ENCODE measurements at regions not wholly inside any gene's neighbourhood (a gene's known extent, or its start where the extent isn't known, plus 50 kb on each side); places are given as distances from the start of the nearest gene placed in this dataset.

- Histone ChIP-seq H3F3A (ENCODE audit: control insufficient read depth, insufficient read depth) (no peaks in the 10 kb centered on the region), H3K9me3 (ENCODE audit: control insufficient read depth, insufficient read depth, low read length) (no peaks in the 10 kb centered on the region), H3K27ac (ENCODE audit: low read depth, low read length) (no peak overlapping the region), H4K20me1 (ENCODE audit: control insufficient read depth, insufficient read depth, low read depth, low read length) (no peaks in the 10 kb centered on the region), H3K9me2 (replicated peaks; ENCODE audit: control insufficient read depth, low read length) (no peaks in the 10 kb centered on the region), H3K4me2 (ENCODE audit: low read length) (no peak overlapping the region), H3K4me3 (ENCODE audit: low read length) (no peak overlapping the region), H3K27me3 (ENCODE audit: control insufficient read depth, low read length) (no peaks in the 10 kb centered on the region), H3K4me1 (ENCODE audit: control insufficient read depth, low read length) (no peaks in the 10 kb centered on the region), H3K36me3 (ENCODE audit: control insufficient read depth, low read length) (no peaks in the 10 kb centered on the region), H3K79me2 (ENCODE audit: control insufficient read depth, low read length) (no peaks in the 10 kb centered on the region)
- TF ChIP-seq, protein P1, sequence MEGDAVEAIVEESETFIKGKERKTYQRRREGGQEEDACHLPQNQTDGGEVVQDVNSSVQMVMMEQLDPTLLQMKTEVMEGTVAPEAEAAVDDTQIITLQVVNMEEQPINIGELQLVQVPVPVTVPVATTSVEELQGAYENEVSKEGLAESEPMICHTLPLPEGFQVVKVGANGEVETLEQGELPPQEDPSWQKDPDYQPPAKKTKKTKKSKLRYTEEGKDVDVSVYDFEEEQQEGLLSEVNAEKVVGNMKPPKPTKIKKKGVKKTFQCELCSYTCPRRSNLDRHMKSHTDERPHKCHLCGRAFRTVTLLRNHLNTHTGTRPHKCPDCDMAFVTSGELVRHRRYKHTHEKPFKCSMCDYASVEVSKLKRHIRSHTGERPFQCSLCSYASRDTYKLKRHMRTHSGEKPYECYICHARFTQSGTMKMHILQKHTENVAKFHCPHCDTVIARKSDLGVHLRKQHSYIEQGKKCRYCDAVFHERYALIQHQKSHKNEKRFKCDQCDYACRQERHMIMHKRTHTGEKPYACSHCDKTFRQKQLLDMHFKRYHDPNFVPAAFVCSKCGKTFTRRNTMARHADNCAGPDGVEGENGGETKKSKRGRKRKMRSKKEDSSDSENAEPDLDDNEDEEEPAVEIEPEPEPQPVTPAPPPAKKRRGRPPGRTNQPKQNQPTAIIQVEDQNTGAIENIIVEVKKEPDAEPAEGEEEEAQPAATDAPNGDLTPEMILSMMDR (IDR thresholded peaks at IDR 0.05; ENCODE audit: low read depth, low read length, poor library complexity, severe bottlenecking): no peak
- no peak for TF ChIP-seq EZH2phosphoT487 (IDR thresholded peaks at IDR 0.05; ENCODE audit: borderline replicate concordance, low read length)
Observed at GRCh38 chr11:56852131-56852530, 103.6 kb upstream of the OR9G4 start.

DNA sequence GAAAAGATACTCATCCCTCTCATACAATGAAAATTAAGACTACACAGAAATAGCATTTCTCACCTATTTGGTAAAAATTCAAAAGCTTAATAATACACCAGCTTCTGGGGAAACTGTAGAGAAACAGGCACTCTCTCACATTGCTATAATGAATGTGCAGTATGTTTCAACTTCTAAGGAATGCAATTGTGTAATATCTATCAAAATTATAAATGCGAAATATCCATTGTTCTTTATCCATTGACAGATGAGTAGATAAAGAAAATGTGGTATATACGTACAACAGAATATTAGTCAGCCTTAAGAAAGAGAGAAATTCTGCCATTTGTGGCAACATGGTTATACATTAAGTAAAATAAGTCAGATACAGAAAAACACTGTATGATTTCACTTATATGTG is 101.4 kb upstream of the OR9G4 start:
- TF ChIP-seq, protein P1 (IDR thresholded peaks at IDR 0.05; ENCODE audit: low read depth, low read length, poor library complexity, severe bottlenecking): no peak
- TF ChIP-seq EZH2phosphoT487 (IDR thresholded peaks at IDR 0.05; ENCODE audit: borderline replicate concordance, low read length): no peak
- no peak overlapping the region for H3K4me3 ChIP-seq (ENCODE audit: low read length)
- H4K20me1 ChIP-seq (ENCODE audit: control insufficient read depth, insufficient read depth, low read depth, low read length): no peaks in the 10 kb centered on the region
- H3K9me3 ChIP-seq (ENCODE audit: control insufficient read depth, insufficient read depth, low read length): no peaks in the 10 kb centered on the region
- H3K9me2 ChIP-seq (replicated peaks; ENCODE audit: control insufficient read depth, low read length): no peaks in the 10 kb centered on the region
- no peaks in the 10 kb centered on the region for H3K27me3 ChIP-seq (ENCODE audit: control insufficient read depth, low read length)
- no peak overlapping the region for H3K4me2 ChIP-seq (ENCODE audit: low read length)
- no peak overlapping the region for H3K27ac ChIP-seq (ENCODE audit: low read depth, low read length)
- H3K79me2 ChIP-seq (ENCODE audit: control insufficient read depth, low read length): no peaks in the 10 kb centered on the region
- H3K4me1 ChIP-seq (ENCODE audit: control insufficient read depth, low read length): no peaks in the 10 kb centered on the region
- no peaks in the 10 kb centered on the region for H3F3A ChIP-seq (ENCODE audit: control insufficient read depth, insufficient read depth)
- H3K36me3 ChIP-seq (ENCODE audit: control insufficient read depth, low read length): no peaks in the 10 kb centered on the region

GRCh38 chr11:56849250-56849649 is 100.8 kb upstream of the OR9G4 start:
- Histone ChIP-seq H3K27me3 (ENCODE audit: control insufficient read depth, low read length) (no peaks in the 10 kb centered on the region), H3K27ac (ENCODE audit: low read depth, low read length) (no peak overlapping the region), H3K4me2 (ENCODE audit: low read length) (no peak overlapping the region), H3K36me3 (ENCODE audit: control insufficient read depth, low read length) (no peaks in the 10 kb centered on the region), H3F3A (ENCODE audit: control insufficient read depth, insufficient read depth) (no peaks in the 10 kb centered on the region), H3K9me3 (ENCODE audit: control insufficient read depth, insufficient read depth, low read length) (no peaks in the 10 kb centered on the region), H4K20me1 (ENCODE audit: control insufficient read depth, insufficient read depth, low read depth, low read length) (no peaks in the 10 kb centered on the region), H3K4me1 (ENCODE audit: control insufficient read depth, low read length) (no peaks in the 10 kb centered on the region), H3K79me2 (ENCODE audit: control insufficient read depth, low read length) (no peaks in the 10 kb centered on the region), H3K4me3 (ENCODE audit: low read length) (no peak overlapping the region), H3K9me2 (replicated peaks; ENCODE audit: control insufficient read depth, low read length) (no peaks in the 10 kb centered on the region)
- no peak for TF ChIP-seq EZH2phosphoT487 (IDR thresholded peaks at IDR 0.05; ENCODE audit: borderline replicate concordance, low read length)
- TF ChIP-seq, protein P1 (IDR thresholded peaks at IDR 0.05; ENCODE audit: low read depth, low read length, poor library complexity, severe bottlenecking): no peak
